ENCODE measurements at regions not wholly inside any gene's neighbourhood (a gene's known extent, or its start where the extent isn't known, plus 50 kb on each side); places are given as distances from the start of the nearest gene placed in this dataset.
A peak's percentile ranks its signal among the peaks of the same experiment; 100 is the strongest.

GRCh38 chr22:48954781-48955311, 872.8 kb downstream of the BRD1 start:
- DNase-seq (ENCODE audit: low spot score), result no peak

- DNase-seq (ENCODE audit: low spot score), result no peak
Measured at GRCh38 chr22:48953830-48954229, 873.8 kb downstream of the BRD1 start.

DNA sequence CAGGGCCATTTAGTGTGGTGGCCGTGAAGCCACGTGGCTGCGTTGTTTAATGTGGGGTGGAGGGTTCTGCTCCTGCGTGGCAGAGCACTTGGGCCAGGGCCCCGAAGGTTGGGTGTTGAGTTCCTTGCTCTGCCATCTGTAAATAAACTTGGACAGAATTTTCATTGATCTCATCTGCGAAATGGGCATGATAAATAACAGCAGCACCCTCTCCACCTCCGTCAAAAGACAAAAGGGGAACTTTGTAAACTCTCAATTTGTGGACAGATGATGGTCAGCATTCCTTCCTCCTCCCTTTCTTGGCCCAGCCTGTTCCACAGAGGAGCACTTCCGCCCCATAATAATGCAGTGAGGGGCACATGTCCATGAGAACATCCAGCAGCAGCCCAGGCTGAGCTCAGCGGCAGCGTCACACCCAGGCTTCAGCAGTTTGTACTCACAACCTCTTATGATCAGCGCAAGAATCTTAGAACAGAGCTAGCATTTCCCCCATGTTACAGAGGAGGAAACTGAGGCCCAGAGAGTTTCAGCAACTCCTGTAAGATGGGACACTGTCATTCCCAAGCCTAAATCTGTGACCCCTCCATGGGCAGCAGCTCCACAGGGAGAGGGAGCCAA, 874.5 kb downstream of the BRD1 start:
- no peak for DNase-seq (ENCODE audit: low spot score)

DNA sequence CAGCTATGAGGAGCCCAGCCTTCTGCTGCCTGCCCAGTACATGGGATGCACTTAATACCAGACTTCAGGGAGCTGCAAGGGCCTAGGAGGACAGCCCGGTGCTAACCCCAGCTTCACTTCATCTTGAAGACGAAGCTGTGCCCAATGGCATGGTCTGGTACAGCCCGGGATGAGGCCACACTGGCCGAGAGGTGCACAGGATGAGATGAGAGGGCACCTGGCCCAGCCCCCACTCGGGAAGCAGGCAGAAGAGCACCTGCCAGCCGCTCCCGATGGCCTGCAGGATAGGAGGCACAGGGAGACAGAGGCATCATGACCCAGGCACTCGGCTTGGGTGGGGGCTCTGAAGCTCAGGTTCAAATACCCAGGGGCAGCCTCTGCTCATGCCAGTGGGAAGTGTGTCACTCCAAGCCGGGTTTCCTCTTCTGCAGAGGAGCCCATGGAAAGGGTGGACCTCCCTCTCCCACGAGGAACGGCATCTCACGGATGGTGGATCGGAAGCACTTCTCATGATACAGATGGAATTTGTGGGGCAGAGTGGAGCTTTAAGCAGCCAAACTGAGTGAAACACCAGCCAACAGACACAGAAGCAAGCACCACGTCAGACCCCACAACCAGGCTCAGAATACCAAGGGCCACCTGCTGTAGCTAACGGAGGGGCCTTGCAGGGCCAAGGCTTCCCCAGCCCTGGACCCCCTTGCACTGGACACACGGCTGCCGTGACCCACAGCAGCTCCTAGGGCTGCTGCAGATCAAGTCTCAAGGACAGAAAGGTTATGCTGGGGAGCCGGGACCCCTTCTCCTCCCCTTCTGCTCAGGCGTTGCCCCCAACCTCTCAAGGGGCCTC, 875.2 kb downstream of the BRD1 start:
- DNase-seq (ENCODE audit: low spot score), result no peak

DNA sequence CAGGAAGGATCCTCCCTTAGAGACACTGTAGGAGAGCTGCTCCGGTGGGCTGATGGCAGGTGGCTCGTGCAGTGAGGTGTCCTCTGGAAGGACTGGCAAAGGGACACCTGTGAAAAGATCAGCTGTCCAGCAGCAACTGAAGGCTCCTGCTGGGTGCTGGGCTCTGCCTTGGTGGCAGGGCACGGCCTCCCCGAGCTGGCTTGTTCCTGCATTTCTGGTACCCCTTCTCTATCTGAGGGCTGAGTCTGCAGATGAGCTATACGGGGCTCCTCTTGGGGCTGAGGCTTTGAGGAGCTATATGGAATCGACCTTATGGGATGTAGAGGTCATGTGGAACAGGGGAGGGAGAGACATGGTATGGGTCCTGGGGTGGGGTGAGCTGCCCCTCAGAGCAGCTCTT, 875.8 kb downstream of the BRD1 start:
- no peak for DNase-seq (ENCODE audit: low spot score)

DNA sequence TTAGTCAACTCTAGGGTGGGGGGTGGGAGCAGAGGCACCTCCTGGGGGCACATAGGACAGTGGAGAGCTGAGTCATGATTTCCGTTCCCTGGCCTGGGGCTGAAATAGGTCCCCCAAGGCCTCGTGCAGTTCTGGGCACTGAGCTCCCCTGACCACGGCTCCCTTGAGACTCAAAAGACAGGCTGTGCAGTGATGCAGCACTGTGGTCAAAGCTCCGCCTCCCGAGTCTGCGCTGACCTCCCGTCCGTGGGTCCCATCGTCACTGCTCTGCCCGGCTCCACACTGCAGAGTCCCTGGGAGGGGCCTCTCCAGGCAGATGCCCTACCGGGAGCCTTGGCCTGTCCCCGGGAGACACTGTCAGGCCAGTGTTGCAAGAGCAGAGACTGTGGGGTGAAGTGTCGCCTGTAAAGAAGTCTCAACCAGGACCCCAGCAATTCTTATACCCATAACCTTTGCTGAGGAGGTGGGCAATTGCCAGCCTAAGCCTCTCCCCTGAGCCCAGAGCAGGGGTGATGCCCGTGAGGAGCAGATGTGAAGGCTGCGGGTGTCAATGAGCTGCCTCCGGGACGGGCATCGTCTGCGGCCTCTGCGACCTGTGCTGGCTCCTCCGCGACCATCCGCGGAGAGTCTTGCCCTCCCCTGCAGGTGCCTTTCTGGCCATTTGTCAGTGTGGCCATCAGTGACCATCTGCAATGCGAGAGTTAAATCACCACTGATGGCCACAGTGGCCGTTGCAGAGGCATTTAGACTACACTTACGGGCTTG, 877.3 kb downstream of the BRD1 start:
- DNase-seq (ENCODE audit: low spot score), result no peak

DNA sequence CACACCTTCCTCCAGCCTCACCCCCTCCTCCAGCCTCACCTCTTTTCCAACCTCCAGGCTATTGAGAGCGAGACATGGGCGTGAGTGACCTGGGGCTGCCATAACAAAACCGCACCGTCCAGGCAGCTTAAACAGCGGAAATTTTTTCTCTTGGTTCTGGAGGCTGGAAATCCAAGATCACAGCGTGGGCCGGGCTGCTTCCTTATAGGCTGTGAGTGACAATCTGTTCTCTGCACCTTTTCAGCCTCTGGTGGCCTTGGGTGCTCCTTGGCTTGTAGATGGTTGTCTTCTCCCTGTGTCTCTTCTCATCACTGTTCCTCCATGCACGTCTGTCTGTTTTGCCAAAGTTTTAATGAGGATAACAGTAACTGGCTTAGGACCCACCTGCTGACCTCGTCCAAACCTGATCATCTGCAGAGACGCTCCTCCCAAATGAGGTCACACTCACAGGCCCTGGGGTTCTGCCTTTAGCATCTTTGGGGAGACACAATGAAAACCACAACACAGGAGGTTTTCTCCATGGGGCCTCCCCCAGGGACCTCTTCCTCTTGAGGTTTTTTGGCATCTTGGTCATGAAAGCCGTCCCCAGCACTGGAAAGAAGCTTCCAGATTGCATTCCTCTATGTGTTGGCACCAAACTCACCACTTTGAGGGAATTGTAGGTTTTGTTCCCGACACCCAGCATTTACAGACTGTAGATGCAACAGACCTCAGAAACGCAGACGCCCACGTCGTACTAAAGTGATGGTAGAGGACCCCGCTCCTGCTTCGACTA, 878.1 kb downstream of the BRD1 start:
- no peak for DNase-seq (ENCODE audit: low spot score)

GRCh38 chr22:48948575-48949170, 879.0 kb downstream of the BRD1 start:
- DNase-seq (ENCODE audit: low spot score), result no peak

DNA sequence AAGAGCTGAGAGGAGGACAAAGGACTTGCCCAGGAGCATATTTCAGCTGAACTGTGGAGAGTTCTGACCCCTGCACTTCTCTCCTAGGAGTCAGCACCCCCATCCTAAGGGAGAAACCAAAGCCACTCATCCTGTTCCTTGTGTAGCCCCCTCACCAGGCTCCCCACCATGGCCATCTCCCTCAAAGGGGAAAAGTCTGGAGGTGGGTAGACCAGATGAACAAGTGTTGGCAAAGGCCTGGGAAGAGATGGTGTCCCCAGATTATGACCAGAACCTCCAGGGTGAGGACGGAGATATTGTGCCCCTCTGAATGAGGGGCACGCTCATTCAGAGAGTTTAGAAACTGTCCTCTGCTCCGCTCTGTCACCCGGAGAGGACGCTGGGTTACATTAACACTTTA, 880.0 kb downstream of the BRD1 start:
- DNase-seq (ENCODE audit: low spot score), result no peak

DNA sequence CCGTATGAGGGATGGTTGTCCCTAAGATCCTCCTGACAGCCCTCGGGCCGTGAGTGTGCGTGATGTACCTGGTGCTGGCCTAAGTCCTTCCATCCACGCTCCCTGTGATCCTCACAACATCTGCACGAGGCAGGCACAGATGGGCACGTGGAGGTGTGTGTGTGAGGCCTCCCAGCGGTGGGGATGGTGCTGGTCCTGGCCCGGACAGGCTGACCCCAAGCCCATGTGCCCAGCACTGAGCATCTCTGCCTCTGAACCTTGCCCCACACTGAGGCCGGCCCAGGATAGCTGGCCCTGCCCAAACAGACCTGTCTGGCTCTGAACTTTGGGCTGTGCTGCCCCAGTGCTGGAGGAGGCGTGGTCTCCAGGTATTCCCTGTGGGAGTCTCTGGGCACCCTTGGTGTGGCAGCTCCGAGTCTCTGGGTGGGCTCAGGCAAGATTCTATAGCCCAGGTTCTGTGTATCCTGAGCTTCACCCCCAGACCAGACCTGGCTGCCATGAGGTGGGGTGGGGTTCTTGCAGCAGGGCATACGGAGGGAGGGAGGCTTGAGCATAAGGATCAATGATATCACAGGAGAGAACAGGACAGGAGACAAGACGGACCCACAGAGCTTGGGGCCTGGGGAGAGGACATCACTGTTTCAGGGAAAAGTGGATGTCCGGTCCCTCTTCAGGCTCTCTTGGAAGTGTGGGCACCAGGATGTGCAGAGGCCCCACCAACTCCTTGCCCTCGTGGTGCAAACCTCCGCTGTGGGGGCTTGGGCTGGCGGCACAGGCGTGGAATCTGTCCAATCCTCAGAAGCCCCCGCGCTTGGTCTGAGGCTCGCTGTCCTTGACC, 881.8 kb downstream of the BRD1 start:
- DNase-seq (ENCODE audit: low spot score), result no peak

DNA sequence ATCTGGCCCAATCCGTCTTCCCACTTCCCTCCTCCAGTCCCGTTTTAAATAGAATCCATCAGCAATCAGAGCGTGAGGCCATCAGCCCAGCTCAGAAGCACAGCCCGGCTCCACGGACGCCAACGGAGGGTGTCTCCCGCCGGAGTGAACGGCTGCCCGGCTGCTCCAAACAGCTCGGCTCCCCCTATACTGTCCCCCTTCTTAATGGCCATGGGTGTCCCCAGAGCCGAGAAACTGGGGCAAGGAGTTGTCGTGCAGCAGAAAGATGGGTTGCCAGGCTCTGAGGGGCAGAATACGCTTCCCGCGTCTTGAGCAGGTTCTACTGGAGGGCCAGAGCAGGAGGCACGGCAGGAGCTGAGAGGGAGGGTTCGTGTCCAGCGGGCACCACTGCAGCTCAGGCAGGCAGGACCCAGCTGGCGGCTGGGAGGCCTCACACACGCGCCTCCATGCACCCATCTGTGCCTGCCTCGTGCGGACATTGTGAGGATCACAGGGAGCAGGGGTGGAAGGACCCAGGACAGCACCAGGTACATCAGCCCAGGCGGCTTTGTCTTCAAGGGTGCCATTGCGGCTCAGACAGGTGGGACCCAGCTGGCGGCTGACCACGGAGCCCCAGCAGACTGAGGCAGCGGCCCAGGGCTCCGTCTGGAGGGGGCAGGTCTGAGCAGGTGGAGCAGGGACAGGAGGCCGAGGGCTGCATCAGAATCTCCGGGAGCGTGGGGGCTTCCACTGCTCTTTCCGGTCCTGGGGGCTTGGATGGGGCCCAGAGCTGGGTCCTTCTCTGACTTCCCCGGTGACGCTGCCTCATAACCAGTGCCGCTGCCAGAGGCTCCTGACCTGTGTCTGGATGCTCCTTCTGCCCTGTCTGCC, 882.7 kb downstream of the BRD1 start:
- DNase-seq (ENCODE audit: low spot score), result no peak

- no peak for DNase-seq (ENCODE audit: low spot score)
Measured at GRCh38 chr22:48944433-48944750, 883.3 kb downstream of the BRD1 start.

GRCh38 chr22:48943567-48944432, 883.9 kb downstream of the BRD1 start:
- DNase-seq (ENCODE audit: low spot score), result peak; percentile 7

- no peak for DNase-seq (ENCODE audit: low spot score)
Measured at GRCh38 chr22:48942698-48943566, 884.7 kb downstream of the BRD1 start.

DNA sequence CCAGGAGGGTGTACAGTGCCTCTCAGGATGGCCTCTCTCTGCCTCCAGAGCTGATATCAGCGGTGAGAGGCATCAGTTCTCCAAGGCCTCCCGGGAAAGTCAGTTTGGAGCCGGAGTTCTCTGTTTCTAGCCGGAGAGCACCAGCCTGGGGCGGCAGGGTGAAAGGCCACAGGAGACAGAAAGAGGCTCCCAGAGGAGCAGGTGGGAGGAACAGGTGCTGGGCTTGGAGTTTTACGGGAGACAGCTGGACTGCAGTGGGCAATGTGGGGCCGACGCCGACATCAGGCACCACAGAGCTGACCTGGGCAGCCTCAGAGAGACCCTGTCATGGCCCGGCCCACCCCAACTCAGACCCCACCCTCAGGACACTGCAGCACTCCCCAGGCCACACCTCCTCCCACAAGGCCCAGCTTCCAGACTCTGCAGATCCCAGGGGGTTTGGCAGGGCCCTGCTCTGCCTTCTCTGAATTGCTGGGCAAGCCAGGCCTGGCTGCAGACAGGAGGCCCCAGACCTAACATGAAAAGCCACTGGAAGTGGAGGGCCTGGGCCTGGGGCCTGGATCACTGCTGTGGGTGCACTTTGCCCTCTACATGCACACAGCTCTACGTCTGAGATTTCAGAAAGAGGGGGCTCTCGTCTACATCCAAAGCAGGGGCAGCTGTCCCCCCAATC, 885.6 kb downstream of the BRD1 start:
- no peak for DNase-seq (ENCODE audit: low spot score)

GRCh38 chr22:48941033-48941902, 886.4 kb downstream of the BRD1 start:
- DNase-seq (ENCODE audit: low spot score), result no peak
